GM19372 (cell line): ENCODE measurements at regions not wholly inside any gene's neighbourhood (a gene's known extent, or its start where the extent isn't known, plus 50 kb on each side); places are given as distances from the start of the nearest gene placed in this dataset.
"Not testable (repeated sequence)": the region's sequence is repeated elsewhere in the genome, so short reads cannot be mapped to it uniquely, and the experiment has no call there.

Source experiments
- ATAC-seq: cut with Tn5 transposase; IDR thresholded peaks from one replicate; pipeline ENCODE4 v1.9.1; 2021; ENCODE audit warnings: mild to moderate bottlenecking, low read depth, moderate library complexity; ENCODE audit not compliant: unreplicated experiment

GRCh38 chr12:92259291-92259690 lies 113.6 kb upstream of the BTG1 start:
- no peak for ATAC-seq

- no peak for ATAC-seq
These were observed 111.6 kb upstream of the BTG1 start for GRCh38 chr12:92257261-92257660.

- ATAC-seq: no peak
These were observed 110.1 kb upstream of the BTG1 start for GRCh38 chr12:92255741-92256140.

- ATAC-seq: no peak
These were observed 107.7 kb upstream of the BTG1 start for GRCh38 chr12:92253301-92253700.

- ATAC-seq: no peak
These were observed 103.3 kb upstream of the BTG1 start for GRCh38 chr12:92248977-92249376.

- no peak for ATAC-seq
These were observed 98.4 kb upstream of the BTG1 start for GRCh38 chr12:92244036-92244435.

- ATAC-seq: no peak
These were observed 97.3 kb upstream of the BTG1 start for GRCh38 chr12:92242907-92243306.

- ATAC-seq: no peak
These were observed 92.3 kb upstream of the BTG1 start for GRCh38 chr12:92237762-92238523.

GRCh38 chr12:92237262-92237661 lies 91.6 kb upstream of the BTG1 start:
- ATAC-seq: no peak

GRCh38 chr12:92235703-92236472 lies 90.2 kb upstream of the BTG1 start:
- no peak for ATAC-seq

GRCh38 chr12:92234533-92234932 lies 88.9 kb upstream of the BTG1 start:
- no peak for ATAC-seq

GRCh38 chr12:92233346-92234015 lies 87.8 kb upstream of the BTG1 start:
- ATAC-seq: no peak

GRCh38 chr12:92232371-92232932 lies 86.8 kb upstream of the BTG1 start:
- not testable (repeated sequence) for ATAC-seq

GRCh38 chr12:92231945-92232344 lies 86.3 kb upstream of the BTG1 start:
- not testable (repeated sequence) for ATAC-seq

GRCh38 chr12:92231532-92231931 lies 85.9 kb upstream of the BTG1 start:
- ATAC-seq: not testable (repeated sequence)

- ATAC-seq: no peak
These were observed 83.7 kb upstream of the BTG1 start for GRCh38 chr12:92229381-92229780.

GRCh38 chr12:92226961-92227360 lies 81.3 kb upstream of the BTG1 start:
- ATAC-seq: no peak

GRCh38 chr12:92226071-92226661 lies 80.5 kb upstream of the BTG1 start:
- no peak for ATAC-seq

- no peak for ATAC-seq
These were observed 79.2 kb upstream of the BTG1 start for GRCh38 chr12:92224685-92225331.

- ATAC-seq: no peak
These were observed 77.8 kb upstream of the BTG1 start for GRCh38 chr12:92223481-92223880.
